Activated CD8-positive, alpha-beta memory T cell treated with anti-CD3 and anti-CD28 coated beads, Interleukin-2, amount 10 ng/mL, durations not matched to agents 7 days and 5 days (primary cell): ENCODE measurements at regions not wholly inside any gene's neighbourhood (a gene's known extent, or its start where the extent isn't known, plus 50 kb on each side); places are given as distances from the start of the nearest gene placed in this dataset.

ENCODE experiments used
- ATAC-seq: fragments of 150-1000 bp; cut with Tn5 transposase; one replicate; pipeline ENCODE4 v1.10.0; 2021; ENCODE audit warnings: moderate library complexity
- CTCF ChIA-PET: fragments of 350-600 bp; sonication (Branson Sonifier 250); formaldehyde crosslinking; loops from one replicate; lab custom pipeline; 2021; ENCODE audit warnings: antibody characterized with exemption; lab: Charles Lee
- DNase-seq: peaks from one replicate; pipeline ENCODE4 v3.0.0-alpha.2; 2020
- H3K27ac Mint-ChIP-seq: one replicate; pipeline ENCODE4 v1.8.0; 2021; ENCODE audit warnings: mild to moderate bottlenecking, mixed read lengths
- H3K27me3 Mint-ChIP-seq: one replicate; pipeline ENCODE4 v1.8.0; 2021; ENCODE audit warnings: mixed read lengths
- H3K36me3 Mint-ChIP-seq: one replicate; pipeline ENCODE4 v1.8.0; 2021; ENCODE audit warnings: mild to moderate bottlenecking, mixed read lengths
- H3K4me1 Mint-ChIP-seq: one replicate; pipeline ENCODE4 v1.8.0; 2021; ENCODE audit warnings: mixed read lengths
- H3K4me3 Mint-ChIP-seq: one replicate; pipeline ENCODE4 v1.8.0; 2021; ENCODE audit warnings: mild to moderate bottlenecking, moderate library complexity, mixed read lengths
- H3K9me3 Mint-ChIP-seq: one replicate; pipeline ENCODE4 v1.8.0; 2022; ENCODE audit warnings: low read depth, mixed read lengths

GRCh38 chr5:27381686-27382085 is 343.3 kb upstream of the CDH9 start:
- no peak for ATAC-seq

GRCh38 chr5:27377626-27378025 is 339.2 kb upstream of the CDH9 start:
- Mint-ChIP-seq H3K27ac (no peak overlapping the region), H3K27me3 (no peaks in the 10 kb centered on the region), H3K36me3 (no peaks in the 10 kb centered on the region), H3K9me3 (peaks cover 10% of the 10 kb centered on the region), H3K4me1 (no peaks in the 10 kb centered on the region), H3K4me3 (no peak overlapping the region)
- ATAC-seq = no peak
- CTCF ChIA-PET = no interaction called here
- DNase-seq = no peak

More at GRCh38 chr5:27381686-27382085, 343.3 kb upstream of the CDH9 start:
- CTCF ChIA-PET = no interaction called here
- no peak for DNase-seq
- no peaks in the 10 kb centered on the region for H3K36me3 Mint-ChIP-seq
- peaks cover 11% of the 10 kb centered on the region for H3K9me3 Mint-ChIP-seq
- H3K27ac Mint-ChIP-seq = no peak overlapping the region
- no peak overlapping the region for H3K4me3 Mint-ChIP-seq
- H3K4me1 Mint-ChIP-seq = no peaks in the 10 kb centered on the region
- H3K27me3 Mint-ChIP-seq = no peaks in the 10 kb centered on the region

GRCh38 chr5:27353970-27354369 is 315.6 kb upstream of the CDH9 start:
- Mint-ChIP-seq H3K27ac (no peak overlapping the region), H3K27me3 (no peaks in the 10 kb centered on the region), H3K4me3 (no peak overlapping the region), H3K4me1 (no peaks in the 10 kb centered on the region), H3K9me3 (peaks cover 8% of the 10 kb centered on the region), H3K36me3 (no peaks in the 10 kb centered on the region)
- CTCF ChIA-PET = no interaction called here
- DNase-seq (no peak), ATAC-seq (no peak)

GRCh38 chr5:27353540-27353939 is 315.2 kb upstream of the CDH9 start:
- DNase-seq (no peak), ATAC-seq (no peak)
- H3K27ac Mint-ChIP-seq = no peak overlapping the region
- H3K36me3 Mint-ChIP-seq = no peaks in the 10 kb centered on the region
- H3K9me3 Mint-ChIP-seq = peaks cover 8% of the 10 kb centered on the region
- CTCF ChIA-PET = no interaction called here
- H3K4me3 Mint-ChIP-seq = no peak overlapping the region
- no peaks in the 10 kb centered on the region for H3K4me1 Mint-ChIP-seq
- no peaks in the 10 kb centered on the region for H3K27me3 Mint-ChIP-seq

- no peak for ATAC-seq
- CTCF ChIA-PET = no interaction called here
Observed at GRCh38 chr5:27341342-27341741, 303.0 kb upstream of the CDH9 start.

GRCh38 chr5:27336817-27337216 is 298.4 kb upstream of the CDH9 start:
- ATAC-seq (no peak), DNase-seq (no peak)
- H3K4me3 Mint-ChIP-seq = no peak overlapping the region
- no peaks in the 10 kb centered on the region for H3K27me3 Mint-ChIP-seq
- H3K4me1 Mint-ChIP-seq = no peaks in the 10 kb centered on the region
- CTCF ChIA-PET = no interaction called here
- no peaks in the 10 kb centered on the region for H3K36me3 Mint-ChIP-seq
- peaks cover 10% of the 10 kb centered on the region for H3K9me3 Mint-ChIP-seq
- H3K27ac Mint-ChIP-seq = no peak overlapping the region

More at GRCh38 chr5:27341342-27341741, 303.0 kb upstream of the CDH9 start:
- Mint-ChIP-seq H3K27me3 (no peaks in the 10 kb centered on the region), H3K4me3 (no peak overlapping the region), H3K27ac (no peak overlapping the region), H3K9me3 (peaks cover 15% of the 10 kb centered on the region), H3K36me3 (no peaks in the 10 kb centered on the region), H3K4me1 (no peaks in the 10 kb centered on the region)
- no peak for DNase-seq

- no peak overlapping the region for H3K4me3 Mint-ChIP-seq
- H3K27ac Mint-ChIP-seq = no peak overlapping the region
- CTCF ChIA-PET = no interaction called here
- no peaks in the 10 kb centered on the region for H3K36me3 Mint-ChIP-seq
- H3K27me3 Mint-ChIP-seq = no peaks in the 10 kb centered on the region
- DNase-seq (no peak), ATAC-seq (no peak)
- no peaks in the 10 kb centered on the region for H3K4me1 Mint-ChIP-seq
- H3K9me3 Mint-ChIP-seq = peaks cover 5% of the 10 kb centered on the region
Observed at GRCh38 chr5:27328480-27328879, 290.1 kb upstream of the CDH9 start.

- CTCF ChIA-PET = no interaction called here
- Mint-ChIP-seq H3K9me3 (peaks cover 7% of the 10 kb centered on the region), H3K4me3 (no peak overlapping the region), H3K27me3 (no peaks in the 10 kb centered on the region), H3K27ac (no peak overlapping the region), H3K36me3 (no peaks in the 10 kb centered on the region), H3K4me1 (no peaks in the 10 kb centered on the region)
- DNase-seq (no peak), ATAC-seq (no peak)
Observed at GRCh38 chr5:27325513-27325912, 287.1 kb upstream of the CDH9 start.

GRCh38 chr5:27318701-27319100 is 280.3 kb upstream of the CDH9 start:
- CTCF ChIA-PET = no interaction called here
- ATAC-seq = no peak
- DNase-seq = no peak

GRCh38 chr5:27316271-27316650 is 277.9 kb upstream of the CDH9 start:
- Mint-ChIP-seq H3K4me3 (no peak overlapping the region), H3K27me3 (no peaks in the 10 kb centered on the region), H3K27ac (no peak overlapping the region), H3K9me3 (peaks cover 10% of the 10 kb centered on the region), H3K4me1 (no peaks in the 10 kb centered on the region), H3K36me3 (no peaks in the 10 kb centered on the region)
- CTCF ChIA-PET = no interaction called here
- ATAC-seq (no peak), DNase-seq (no peak)

More at GRCh38 chr5:27318701-27319100, 280.3 kb upstream of the CDH9 start:
- Mint-ChIP-seq H3K36me3 (no peaks in the 10 kb centered on the region), H3K27me3 (no peaks in the 10 kb centered on the region), H3K27ac (no peak overlapping the region), H3K9me3 (peaks cover 10% of the 10 kb centered on the region), H3K4me3 (no peak overlapping the region), H3K4me1 (no peaks in the 10 kb centered on the region)

- H3K36me3 Mint-ChIP-seq = no peaks in the 10 kb centered on the region
- no peak overlapping the region for H3K4me3 Mint-ChIP-seq
- ATAC-seq (no peak), DNase-seq (no peak)
- H3K9me3 Mint-ChIP-seq = peaks cover 9% of the 10 kb centered on the region
- H3K27ac Mint-ChIP-seq = no peak overlapping the region
- CTCF ChIA-PET = no interaction called here
- no peaks in the 10 kb centered on the region for H3K27me3 Mint-ChIP-seq
- H3K4me1 Mint-ChIP-seq = no peaks in the 10 kb centered on the region
Observed at GRCh38 chr5:27315363-27316270, 277.2 kb upstream of the CDH9 start.

- ATAC-seq (no peak), DNase-seq (no peak)
- CTCF ChIA-PET = no interaction called here
- Mint-ChIP-seq H3K27me3 (no peaks in the 10 kb centered on the region), H3K36me3 (no peaks in the 10 kb centered on the region), H3K4me3 (no peak overlapping the region), H3K4me1 (no peaks in the 10 kb centered on the region), H3K27ac (no peak overlapping the region), H3K9me3 (peaks cover 3% of the 10 kb centered on the region)
Observed at GRCh38 chr5:27313549-27313948, 275.2 kb upstream of the CDH9 start.

GRCh38 chr5:27312291-27312893 is 274.0 kb upstream of the CDH9 start:
- H3K9me3 Mint-ChIP-seq = peaks cover 3% of the 10 kb centered on the region
- H3K4me3 Mint-ChIP-seq = no peak overlapping the region
- no peak for DNase-seq
- no peaks in the 10 kb centered on the region for H3K27me3 Mint-ChIP-seq
- no peaks in the 10 kb centered on the region for H3K4me1 Mint-ChIP-seq
- no peaks in the 10 kb centered on the region for H3K36me3 Mint-ChIP-seq
- no peak for ATAC-seq
- no peak overlapping the region for H3K27ac Mint-ChIP-seq
- CTCF ChIA-PET = no interaction called here

- H3K4me3 Mint-ChIP-seq = no peak overlapping the region
- no peaks in the 10 kb centered on the region for H3K36me3 Mint-ChIP-seq
- ATAC-seq (no peak), DNase-seq (no peak)
- peaks cover 2% of the 10 kb centered on the region for H3K9me3 Mint-ChIP-seq
- CTCF ChIA-PET = no interaction called here
- H3K27ac Mint-ChIP-seq = no peak overlapping the region
- H3K27me3 Mint-ChIP-seq = no peaks in the 10 kb centered on the region
- no peaks in the 10 kb centered on the region for H3K4me1 Mint-ChIP-seq
Observed at GRCh38 chr5:27311544-27311943, 273.2 kb upstream of the CDH9 start.
